Common myeloid progenitor, CD34-positive (primary cell): ENCODE measurements at regions not wholly inside any gene's neighbourhood (a gene's known extent, or its start where the extent isn't known, plus 50 kb on each side); places are given as distances from the start of the nearest gene placed in this dataset.

Experiments
- CTCF ChIA-PET: fragments of 350-600 bp; sonication (Branson Sonifier 250); formaldehyde crosslinking; loops from one replicate; lab custom pipeline; 2021; ENCODE audit warnings: antibody characterized with exemption; lab: Charles Lee
- POLR2A ChIA-PET: fragments of 350-600 bp; sonication (Branson Sonifier 250); formaldehyde crosslinking; loops from one replicate; lab custom pipeline; 2021; ENCODE audit warnings: antibody characterized with exemption; lab: Charles Lee
- DNase-seq, 3 donors: peaks; one replicate each; pipeline versions ENCODE4 v3.0.0 to v3.0.0-alpha.2; 2013
- H3K27ac ChIP-seq, 2 experiments: 1 replicate in 1 of 2; 2 replicates in 1 of 2; pipeline ENCODE4 v1.7.0; 2013; ENCODE audit warnings: inconsistent platforms in 2 of 2, low read length in 2 of 2, mild to moderate bottlenecking in 2 of 2, low read depth in 1 of 2, moderate library complexity in 1 of 2; ENCODE audit not compliant: severe bottlenecking in 2 of 2, insufficient read depth in 1 of 2, poor library complexity in 1 of 2
- H3K27me3 ChIP-seq, 5 experiments: replicated peaks in 2 of 5; 1 replicate in 3 of 5; 2 replicates in 2 of 5; pipeline versions ENCODE4 v1.6.1 to v1.7.0; 2013; ENCODE audit warnings: low read length in 4 of 5, mild to moderate bottlenecking in 2 of 5, moderate library complexity in 2 of 5, inconsistent platforms in 1 of 5; ENCODE audit not compliant: insufficient read depth in 5 of 5, control insufficient read depth in 4 of 5
- H3K36me3 ChIP-seq, 4 experiments: 1 replicate in 2 of 4; 2 replicates in 2 of 4; pipeline versions ENCODE4 v1.6.1 to v1.7.0; 2013; ENCODE audit warnings: low read length in 3 of 4, control low read depth in 1 of 4, mild to moderate bottlenecking in 1 of 4; ENCODE audit not compliant: control insufficient read depth in 4 of 4, insufficient read depth in 4 of 4
- H3K4me1 ChIP-seq, 4 experiments: 1 replicate in 3 of 4; 2 replicates in 1 of 4; pipeline versions ENCODE4 v1.6.1 to v1.7.1; 2013; ENCODE audit warnings: low read length in 3 of 4, mild to moderate bottlenecking in 3 of 4, control low read depth in 1 of 4, inconsistent platforms in 1 of 4, moderate library complexity in 1 of 4; ENCODE audit not compliant: control insufficient read depth in 4 of 4, insufficient read depth in 4 of 4; ENCODE audit errors: control extremely low read depth in 1 of 4
- H3K4me3 ChIP-seq, 7 experiments: 1 replicate in 4 of 7; 2 replicates in 3 of 7; pipeline versions ENCODE4 v1.5.1 to v1.7.0; 2013; ENCODE audit warnings: mild to moderate bottlenecking in 7 of 7, low read length in 6 of 7, moderate library complexity in 6 of 7, inconsistent platforms in 2 of 7, low read depth in 2 of 7, control low read depth in 1 of 7; ENCODE audit not compliant: insufficient read depth in 4 of 7, control insufficient read depth in 1 of 7; ENCODE audit errors: extremely low read depth in 1 of 7
- H3K9me3 ChIP-seq, 5 experiments: 1 replicate in 4 of 5; 2 replicates in 1 of 5; pipeline versions ENCODE4 v1.6.1 to v1.7.1; 2013; ENCODE audit warnings: low read length in 4 of 5, mild to moderate bottlenecking in 2 of 5, inconsistent platforms in 1 of 5, low read depth in 1 of 5, moderate library complexity in 1 of 5; ENCODE audit not compliant: control insufficient read depth in 4 of 5, insufficient read depth in 2 of 5; ENCODE audit errors: control extremely low read depth in 1 of 5
- WGBS: methylation state at CpG from one replicate; pipeline ENCODE4 v1.1.5; 2013; ENCODE audit not compliant: insufficient coverage; 5-methylcytosine and 5-hydroxymethylcytosine counted together

DNA sequence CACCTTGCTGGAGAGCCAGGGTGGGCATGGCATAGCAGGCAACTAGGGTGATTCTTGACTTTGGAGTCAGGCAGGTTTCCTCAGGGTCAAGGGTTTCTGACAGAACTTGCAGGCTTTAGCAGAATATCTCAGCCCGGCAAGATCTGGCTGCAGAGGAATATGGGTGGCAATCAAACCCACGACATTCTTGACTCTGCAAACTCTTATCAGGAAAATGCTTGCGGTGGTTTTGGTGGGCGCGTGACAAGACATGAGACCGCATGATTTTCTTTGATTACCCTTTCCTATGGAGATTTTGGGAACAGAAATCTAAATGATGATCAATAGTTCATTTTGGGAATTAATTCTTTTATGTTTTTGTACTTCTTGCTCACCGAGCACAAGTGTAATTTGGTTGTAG is 449.5 kb downstream of the VRK1 start:
- Histone ChIP-seq H3K27me3 (peaks cover 0 to 2% (median 0%) of the 10 kb centered on the region in 5 experiments), H3K27ac (no peak overlapping the region), H3K4me3 (no peak overlapping the region), H3K36me3 (no peaks in the 10 kb centered on the region), H3K4me1 (peaks cover 3 to 19% (median 16%) of the 10 kb centered on the region in 4 experiments), H3K9me3 (no peaks in the 10 kb centered on the region)
- DNase-seq: no peak
- WGBS: 99% methylated on average over 7 of the region's 7 CpGs
- ChIA-PET POLR2A (no interaction called here), CTCF (no interaction called here)

DNA sequence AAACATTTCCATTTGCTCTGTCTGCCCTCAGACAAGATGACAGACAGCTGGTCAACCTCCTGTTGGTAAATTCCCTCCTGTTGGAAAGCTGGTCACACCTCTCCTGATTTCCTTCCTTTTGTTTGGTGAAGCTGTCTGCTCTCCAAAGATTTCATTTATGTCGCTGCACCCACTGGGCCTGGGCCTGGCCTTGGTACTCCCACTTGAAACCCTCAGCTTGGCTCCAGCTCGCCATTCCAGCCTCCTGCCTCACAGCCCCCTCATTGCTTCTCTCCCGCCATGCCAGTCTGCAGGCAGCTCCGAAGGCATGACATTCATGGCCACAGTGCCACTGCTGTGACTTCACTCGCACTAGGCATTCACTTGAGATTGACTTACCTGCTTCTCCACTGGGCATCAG is 451.8 kb downstream of the VRK1 start:
- no peak for DNase-seq
- Histone ChIP-seq H3K4me3 (no peak overlapping the region), H3K27me3 (peaks cover 0 to 2% (median 0%) of the 10 kb centered on the region in 5 experiments), H3K36me3 (no peaks in the 10 kb centered on the region), H3K27ac (no peak overlapping the region), H3K4me1 (peaks cover 11 to 42% (median 37%) of the 10 kb centered on the region in 4 experiments), H3K9me3 (peaks cover 0 to 3% (median 0%) of the 10 kb centered on the region in 5 experiments)
- POLR2A ChIA-PET: no interaction called here
- CTCF ChIA-PET: interaction anchor here (1.4 kb wide), 2 partner anchors 26 to 172 kb away, joined by 3 to 8 read pairs; no protein-coding TSS in a partner anchor
- WGBS: 95% methylated on average over 5 of the region's 5 CpGs

DNA sequence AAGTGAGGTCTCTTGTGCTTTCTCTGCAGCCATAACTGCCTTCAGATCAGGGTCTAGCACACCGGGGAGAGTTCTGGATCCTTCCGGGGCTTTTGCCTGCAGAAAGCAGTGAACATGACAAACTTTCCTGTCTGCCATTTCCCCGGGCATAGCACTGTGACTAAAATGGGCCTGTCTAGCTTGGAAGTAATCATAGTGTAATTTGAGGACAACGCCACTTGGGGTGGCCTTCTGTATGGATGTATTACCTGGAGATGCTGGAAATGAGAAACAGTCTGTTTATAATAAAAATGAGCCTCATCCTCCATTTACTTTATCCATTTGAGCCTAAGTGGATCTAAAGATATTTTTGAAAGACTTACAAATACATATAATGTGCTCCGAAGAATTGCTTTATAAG is 453.7 kb downstream of the VRK1 start:
- H3K4me1 ChIP-seq: peaks cover 11 to 46% (median 39%) of the 10 kb centered on the region in 4 experiments
- WGBS: 31% methylated on average over 2 of the region's 5 CpGs
- no peaks in the 10 kb centered on the region for H3K36me3 ChIP-seq
- POLR2A ChIA-PET: no interaction called here
- no peak overlapping the region for H3K27ac ChIP-seq
- H3K4me3 ChIP-seq: peak overlapping the region in 2 of 7 experiments; percentile 37 to 48
- H3K27me3 ChIP-seq: peaks cover 0 to 2% (median 0%) of the 10 kb centered on the region in 5 experiments
- DNase-seq: peak; percentile 22 to 59 (median 45)
- CTCF ChIA-PET: interaction anchor here (0.7 to 1.5 kb wide), 5 partner anchors 11 to 666 kb away, joined by 3 to 5 read pairs (median 3); no protein-coding TSS in a partner anchor
- peaks cover 0 to 3% (median 0%) of the 10 kb centered on the region in 5 experiments for H3K9me3 ChIP-seq

DNA sequence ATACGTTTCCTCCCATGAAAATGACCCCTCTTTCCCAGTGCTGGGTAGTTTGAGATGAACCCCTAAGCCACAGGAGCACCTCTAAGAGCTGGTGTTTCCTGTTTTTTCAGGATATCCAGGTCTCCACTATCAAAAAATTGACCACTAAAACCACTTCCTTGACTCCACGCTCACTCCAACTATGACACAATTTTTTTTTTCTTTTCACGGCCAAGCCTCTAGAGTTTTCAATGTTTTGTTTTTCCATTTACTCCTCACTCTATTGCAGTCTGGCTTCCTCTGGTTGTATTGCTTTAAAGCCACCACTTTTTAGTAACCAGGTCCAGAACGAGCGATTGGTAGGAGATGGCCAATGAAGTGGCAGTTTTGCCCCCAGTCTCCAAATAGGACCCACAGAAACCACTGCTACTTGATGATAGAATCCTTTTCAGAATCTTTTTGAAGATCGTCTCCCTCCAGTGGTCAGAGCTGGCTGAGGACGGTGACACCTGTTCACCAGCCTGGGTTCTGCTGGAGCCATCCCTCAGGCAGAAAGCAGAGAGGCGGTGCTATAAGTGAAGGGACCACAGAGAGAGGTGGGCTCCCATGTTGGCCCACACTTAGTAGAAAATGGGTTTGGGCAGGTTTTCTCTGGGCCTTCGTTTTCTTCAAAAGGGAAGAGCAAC is 454.4 kb downstream of the VRK1 start:
- no peaks in the 10 kb centered on the region for H3K36me3 ChIP-seq
- ChIA-PET CTCF (interaction anchor here (0.7 to 2.5 kb wide), 7 partner anchors 10 to 665 kb away, joined by 3 to 8 read pairs (median 3); no protein-coding TSS in a partner anchor), POLR2A (interaction anchor here (0.7 kb wide), 1 partner anchor 1051 kb away, joined by 3 read pairs; no protein-coding TSS in a partner anchor)
- H3K4me1 ChIP-seq: peaks cover 11 to 46% (median 39%) of the 10 kb centered on the region in 4 experiments
- DNase-seq: peak; percentile 80 to 92 (median 91)
- H3K27ac ChIP-seq: no peak overlapping the region
- H3K27me3 ChIP-seq: peaks cover 0 to 2% (median 0%) of the 10 kb centered on the region in 5 experiments
- WGBS: 7% methylated on average over 9 of the region's 9 CpGs
- peaks cover 0 to 3% (median 0%) of the 10 kb centered on the region in 5 experiments for H3K9me3 ChIP-seq
- peak overlapping the region in 4 of 7 experiments; percentile 1 to 48 (median 29) for H3K4me3 ChIP-seq

DNA sequence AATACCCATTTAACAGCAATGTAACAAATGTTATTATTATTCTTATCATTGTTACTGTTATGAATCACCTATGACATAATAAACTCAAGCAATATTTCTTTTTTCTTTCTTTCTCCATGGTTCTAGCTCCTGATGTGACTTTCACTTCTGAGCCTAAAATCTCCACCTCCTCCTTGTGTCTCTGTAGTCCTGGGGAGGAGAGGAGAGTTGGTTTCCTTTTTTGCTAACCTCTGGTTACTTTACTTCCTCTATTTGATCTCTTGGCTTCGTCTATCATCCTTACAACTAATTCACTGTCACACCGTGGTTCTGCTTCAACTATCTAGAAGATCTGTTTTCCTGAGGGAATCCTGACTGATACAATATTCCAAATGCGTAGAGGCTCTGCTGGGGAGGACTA is 456.6 kb downstream of the VRK1 start:
- ChIA-PET POLR2A (no interaction called here), CTCF (interaction anchor here (1.1 to 2.5 kb wide), 3 partner anchors 13 to 69 kb away, joined by 3 to 8 read pairs (median 3); no protein-coding TSS in a partner anchor)
- Histone ChIP-seq H3K9me3 (peaks cover 0 to 3% (median 0%) of the 10 kb centered on the region in 5 experiments), H3K36me3 (no peaks in the 10 kb centered on the region), H3K27ac (no peak overlapping the region), H3K4me3 (no peak overlapping the region), H3K27me3 (no peaks in the 10 kb centered on the region), H3K4me1 (peaks cover 11 to 46% (median 39%) of the 10 kb centered on the region in 4 experiments)
- WGBS: no CpG with 5 or more reads among the region's 3 CpGs
- peak; percentile 61 to 89 (median 87) for DNase-seq

DNA sequence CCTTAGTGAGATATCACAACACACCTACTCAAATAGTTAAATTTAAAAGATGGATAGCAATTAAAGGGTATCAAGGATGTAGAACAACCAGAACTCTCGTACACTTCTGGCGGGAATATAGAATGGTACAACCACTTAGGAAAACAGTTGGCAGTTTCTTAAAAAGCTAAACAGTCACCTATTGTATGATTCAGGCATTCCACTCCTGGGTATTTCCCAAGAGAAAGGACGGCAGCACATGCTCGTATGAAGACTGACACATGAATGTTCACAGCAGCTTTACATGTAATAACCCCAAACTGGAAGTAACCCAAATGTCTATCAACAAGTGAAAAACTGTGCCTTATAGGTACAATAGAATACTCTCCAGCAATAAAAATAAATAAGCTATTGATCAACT is 465.2 kb downstream of the VRK1 start:
- no peaks in the 10 kb centered on the region for H3K27me3 ChIP-seq
- WGBS: 100% methylated on average over 3 of the region's 4 CpGs
- peaks cover 0 to 7% (median 0%) of the 10 kb centered on the region in 5 experiments for H3K9me3 ChIP-seq
- H3K4me1 ChIP-seq: no peaks in the 10 kb centered on the region
- no peak for DNase-seq
- H3K27ac ChIP-seq: no peak overlapping the region
- ChIA-PET POLR2A (no interaction called here), CTCF (interaction anchor here (0.6 to 1.8 kb wide), 4 partner anchors 10 to 109 kb away, joined by 3 to 5 read pairs (median 4); no protein-coding TSS in a partner anchor)
- no peak overlapping the region for H3K4me3 ChIP-seq
- H3K36me3 ChIP-seq: no peaks in the 10 kb centered on the region
